ENCODE measurements at regions not wholly inside any gene's neighbourhood (a gene's known extent, or its start where the extent isn't known, plus 50 kb on each side); places are given as distances from the start of the nearest gene placed in this dataset.

- TF ChIP-seq TSHZ1 (tag by site-specific recombination; IDR thresholded peaks at IDR 0.05; ENCODE audit: borderline replicate concordance) (no peak), ZNF10 (tag by site-specific recombination; IDR thresholded peaks at IDR 0.05) (no peak), ZNF280D (tag by site-specific recombination; IDR thresholded peaks at IDR 0.05) (no peak), ZNF18 (tag by site-specific recombination; IDR thresholded peaks at IDR 0.05) (no peak), ZNF621 (tag by site-specific recombination; IDR thresholded peaks at IDR 0.05) (no peak), ZNF707 (tag by site-specific recombination; IDR thresholded peaks at IDR 0.05) (no peak), ZBTB6 (tag by site-specific recombination; IDR thresholded peaks at IDR 0.05) (no peak), PRDM6 (tag by site-specific recombination; IDR thresholded peaks at IDR 0.05) (no peak), ZNF391 (tag by site-specific recombination; IDR thresholded peaks at IDR 0.05; ENCODE audit: borderline replicate concordance, low read depth) (no peak), BCL11A (tag by site-specific recombination; IDR thresholded peaks at IDR 0.05; ENCODE audit: low read depth) (no peak)
Observed at GRCh38 chr18:30298769-30299168, 743.8 kb downstream of the DSC3 start (continued).

GRCh38 chr18:30288662-30289414 is 753.7 kb downstream of the DSC3 start:
- H3K4me3 ChIP-seq (ENCODE audit: low read depth, low read length): no peak overlapping the region
- H3K9me3 ChIP-seq (ENCODE audit: control insufficient read depth, insufficient read depth, low read depth, low read length): no peaks in the 10 kb centered on the region
- H3K27ac ChIP-seq (ENCODE audit: extremely low read depth, low read depth, low read length): no peak overlapping the region
- ChIA-PET POLR2A (no interaction called here), CTCF (interaction anchor here (3.6 kb wide), 1 partner anchor 8 kb away, joined by 19 read pairs; no protein-coding TSS in a partner anchor)
- H3K4me1 ChIP-seq (ENCODE audit: control insufficient read depth, insufficient read depth, low read length): no peaks in the 10 kb centered on the region
- no peaks in the 10 kb centered on the region for H3K36me3 ChIP-seq (ENCODE audit: control insufficient read depth in 2 of 2, insufficient read depth in 1 of 2, low read length in 2 of 2)
- TF ChIP-seq ZNF548 (tag by site-specific recombination; IDR thresholded peaks at IDR 0.05): no peak
- no peak for TF ChIP-seq ZSCAN4 (tag by site-specific recombination; IDR thresholded peaks at IDR 0.05)
- no peak for TF ChIP-seq KLF9 (tag by site-specific recombination; IDR thresholded peaks at IDR 0.05; ENCODE audit: low read depth)
- TF ChIP-seq ZNF488 (tag by site-specific recombination; IDR thresholded peaks at IDR 0.05): no peak
- TF ChIP-seq ATF2 (tag by site-specific recombination; IDR thresholded peaks at IDR 0.05; ENCODE audit: low read depth): peak; percentile 82
- TF ChIP-seq GLIS1 (tag by site-specific recombination; IDR thresholded peaks at IDR 0.05): no peak
